ENCODE measurements at regions not wholly inside any gene's neighbourhood (a gene's known extent, or its start where the extent isn't known, plus 50 kb on each side); places are given as distances from the start of the nearest gene placed in this dataset.

DNA sequence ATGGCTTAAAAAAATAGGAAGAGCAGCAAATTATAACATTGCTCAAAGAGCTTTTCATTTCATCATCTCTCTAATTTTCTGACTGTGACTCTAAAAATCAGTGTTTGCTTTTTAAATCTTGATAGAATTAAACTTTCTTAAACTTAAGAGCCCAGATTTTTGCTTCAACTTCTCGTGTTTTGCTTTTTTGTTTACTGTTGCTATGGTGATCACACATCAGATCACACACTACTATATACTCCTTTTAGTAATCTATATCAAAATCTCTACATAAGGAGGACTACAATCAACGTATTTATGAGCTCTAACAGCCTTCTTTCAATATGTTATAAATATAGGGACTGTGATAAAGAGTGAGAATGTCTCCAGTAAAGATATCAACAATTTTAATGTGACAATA lies 537.3 kb downstream of the KCNT2 start:
- H3K27ac ChIP-seq (ENCODE audit: low read length) = no peak overlapping the region
- no peak overlapping the region for H2AFZ ChIP-seq (ENCODE audit: low read depth, low read length)
- no peak for DNase-seq

DNA sequence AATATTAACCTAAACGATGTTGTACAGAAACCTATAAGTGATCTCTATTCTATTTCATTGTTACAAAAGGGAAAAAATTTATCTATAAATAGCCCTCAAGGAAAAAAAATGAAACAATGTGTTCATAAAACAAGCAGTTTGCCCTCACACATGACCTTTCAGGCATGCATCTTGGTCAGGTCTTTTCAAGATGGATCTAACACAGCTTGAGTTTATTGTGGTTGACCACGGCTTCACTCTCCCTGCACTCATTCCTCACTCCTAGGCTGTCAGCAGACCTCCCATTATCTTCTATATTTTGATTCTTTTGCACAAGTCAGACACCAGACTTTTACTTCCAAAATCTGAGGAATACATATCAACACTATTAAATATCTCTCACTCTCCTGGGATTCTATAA lies 544.3 kb downstream of the KCNT2 start:
- ATAC-seq (ENCODE audit: insufficient read depth, low read depth) (no peak), DNase-seq (no peak)
- no peaks in the 10 kb centered on the region for H3K36me3 ChIP-seq (ENCODE audit: insufficient read depth, low read length)
- no peak overlapping the region for H3K27ac ChIP-seq (ENCODE audit: low read length)
- H3K9me3 ChIP-seq (ENCODE audit: insufficient read depth, low read length, severe bottlenecking) = no peaks in the 10 kb centered on the region
- no peaks in the 10 kb centered on the region for H4K20me1 ChIP-seq (ENCODE audit: insufficient read depth, low read length)
- no peaks in the 10 kb centered on the region for H3K4me1 ChIP-seq (ENCODE audit: insufficient read depth, low read length)
- TF ChIP-seq, protein P1, sequence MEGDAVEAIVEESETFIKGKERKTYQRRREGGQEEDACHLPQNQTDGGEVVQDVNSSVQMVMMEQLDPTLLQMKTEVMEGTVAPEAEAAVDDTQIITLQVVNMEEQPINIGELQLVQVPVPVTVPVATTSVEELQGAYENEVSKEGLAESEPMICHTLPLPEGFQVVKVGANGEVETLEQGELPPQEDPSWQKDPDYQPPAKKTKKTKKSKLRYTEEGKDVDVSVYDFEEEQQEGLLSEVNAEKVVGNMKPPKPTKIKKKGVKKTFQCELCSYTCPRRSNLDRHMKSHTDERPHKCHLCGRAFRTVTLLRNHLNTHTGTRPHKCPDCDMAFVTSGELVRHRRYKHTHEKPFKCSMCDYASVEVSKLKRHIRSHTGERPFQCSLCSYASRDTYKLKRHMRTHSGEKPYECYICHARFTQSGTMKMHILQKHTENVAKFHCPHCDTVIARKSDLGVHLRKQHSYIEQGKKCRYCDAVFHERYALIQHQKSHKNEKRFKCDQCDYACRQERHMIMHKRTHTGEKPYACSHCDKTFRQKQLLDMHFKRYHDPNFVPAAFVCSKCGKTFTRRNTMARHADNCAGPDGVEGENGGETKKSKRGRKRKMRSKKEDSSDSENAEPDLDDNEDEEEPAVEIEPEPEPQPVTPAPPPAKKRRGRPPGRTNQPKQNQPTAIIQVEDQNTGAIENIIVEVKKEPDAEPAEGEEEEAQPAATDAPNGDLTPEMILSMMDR (IDR thresholded peaks at IDR 0.05; ENCODE audit: borderline replicate concordance, extremely low read depth, low read length, poor library complexity, severe bottlenecking) = no peak
- no peak for TF ChIP-seq EZH2 (IDR thresholded peaks at IDR 0.05; ENCODE audit: borderline replicate concordance, low read depth, low read length, severe bottlenecking)
- H3K4me3 ChIP-seq (ENCODE audit: low read depth in 1 of 2, low read length in 2 of 2) = no peak overlapping the region
- no peak overlapping the region for H3K9ac ChIP-seq (ENCODE audit: low read depth, low read length)
- H3K79me2 ChIP-seq (ENCODE audit: insufficient read depth, low read length) = no peaks in the 10 kb centered on the region
- H3K4me2 ChIP-seq (ENCODE audit: insufficient read depth, low read length) = no peak overlapping the region
- no peak overlapping the region for H2AFZ ChIP-seq (ENCODE audit: low read depth, low read length)
- H3K27me3 ChIP-seq (ENCODE audit: insufficient read depth, low read length, poor library complexity) = no peaks in the 10 kb centered on the region

More for the DNA sequence above, 537.3 kb downstream of the KCNT2 start:
- Histone ChIP-seq H3K4me2 (ENCODE audit: insufficient read depth, low read length) (no peak overlapping the region), H3K9me3 (ENCODE audit: insufficient read depth, low read length, severe bottlenecking) (no peaks in the 10 kb centered on the region), H3K9ac (ENCODE audit: low read depth, low read length) (no peak overlapping the region), H3K79me2 (ENCODE audit: insufficient read depth, low read length) (no peaks in the 10 kb centered on the region), H3K36me3 (ENCODE audit: insufficient read depth, low read length) (no peaks in the 10 kb centered on the region), H3K4me3 (ENCODE audit: low read depth in 1 of 2, low read length in 2 of 2) (no peak overlapping the region), H4K20me1 (ENCODE audit: insufficient read depth, low read length) (no peaks in the 10 kb centered on the region), H3K27me3 (ENCODE audit: insufficient read depth, low read length, poor library complexity) (no peaks in the 10 kb centered on the region), H3K4me1 (ENCODE audit: insufficient read depth, low read length) (no peaks in the 10 kb centered on the region)
- ATAC-seq (ENCODE audit: insufficient read depth, low read depth) = no peak
- TF ChIP-seq EZH2 (IDR thresholded peaks at IDR 0.05; ENCODE audit: borderline replicate concordance, low read depth, low read length, severe bottlenecking) = no peak
- TF ChIP-seq, protein P1 (IDR thresholded peaks at IDR 0.05; ENCODE audit: borderline replicate concordance, extremely low read depth, low read length, poor library complexity, severe bottlenecking) = no peak

DNA sequence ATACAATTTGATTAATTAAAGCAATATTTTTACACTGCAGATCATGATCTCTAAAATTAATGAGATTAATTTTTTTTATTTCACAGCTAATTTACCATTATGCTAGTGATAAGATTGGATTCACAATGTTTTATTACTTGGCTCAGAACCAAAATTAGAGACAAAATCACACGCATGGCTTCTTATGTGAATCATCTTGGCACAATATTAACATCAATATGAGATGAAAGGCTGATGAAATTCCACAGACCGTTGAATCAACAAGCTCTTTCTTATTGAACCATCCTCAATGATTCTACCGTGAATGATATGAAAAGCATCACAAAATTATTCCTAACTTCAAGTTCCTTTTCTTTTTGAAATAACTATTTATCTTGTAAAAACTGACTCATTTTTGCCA lies 544.9 kb downstream of the KCNT2 start:
- Histone ChIP-seq H2AFZ (ENCODE audit: low read depth, low read length) (no peak overlapping the region), H3K27me3 (ENCODE audit: insufficient read depth, low read length, poor library complexity) (no peaks in the 10 kb centered on the region), H3K9me3 (ENCODE audit: insufficient read depth, low read length, severe bottlenecking) (no peaks in the 10 kb centered on the region), H3K79me2 (ENCODE audit: insufficient read depth, low read length) (no peaks in the 10 kb centered on the region), H3K4me1 (ENCODE audit: insufficient read depth, low read length) (no peaks in the 10 kb centered on the region), H3K4me2 (ENCODE audit: insufficient read depth, low read length) (no peak overlapping the region), H3K36me3 (ENCODE audit: insufficient read depth, low read length) (no peaks in the 10 kb centered on the region), H3K27ac (ENCODE audit: low read length) (no peak overlapping the region), H3K9ac (ENCODE audit: low read depth, low read length) (no peak overlapping the region), H4K20me1 (ENCODE audit: insufficient read depth, low read length) (no peaks in the 10 kb centered on the region), H3K4me3 (ENCODE audit: low read depth in 1 of 2, low read length in 2 of 2) (no peak overlapping the region)
- no peak for ATAC-seq (ENCODE audit: insufficient read depth, low read depth)
- TF ChIP-seq, protein P1 (IDR thresholded peaks at IDR 0.05; ENCODE audit: borderline replicate concordance, extremely low read depth, low read length, poor library complexity, severe bottlenecking) = no peak
- TF ChIP-seq EZH2 (IDR thresholded peaks at IDR 0.05; ENCODE audit: borderline replicate concordance, low read depth, low read length, severe bottlenecking) = no peak
- no peak for DNase-seq

DNA sequence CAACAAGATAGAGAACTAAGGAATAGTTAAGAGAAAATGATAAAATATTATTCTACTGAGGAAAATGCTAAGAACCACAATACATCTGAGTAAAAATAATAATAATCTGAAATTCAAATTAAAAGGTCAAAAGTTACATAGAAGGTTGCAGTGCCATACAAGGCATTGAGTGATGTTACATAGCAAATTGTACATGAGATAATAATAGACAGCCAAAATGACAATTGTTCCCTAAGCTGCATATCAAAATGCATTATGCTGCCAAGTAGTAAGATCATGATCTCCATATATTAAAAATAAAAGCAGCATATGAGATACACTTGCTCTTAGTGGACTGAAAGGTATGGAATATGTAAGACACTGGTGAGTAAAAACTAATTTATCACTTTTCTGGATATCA lies 547.7 kb downstream of the KCNT2 start:
- no peaks in the 10 kb centered on the region for H3K79me2 ChIP-seq (ENCODE audit: insufficient read depth, low read length)
- TF ChIP-seq EZH2 (IDR thresholded peaks at IDR 0.05; ENCODE audit: borderline replicate concordance, low read depth, low read length, severe bottlenecking) = no peak
- TF ChIP-seq, protein P1 (IDR thresholded peaks at IDR 0.05; ENCODE audit: borderline replicate concordance, extremely low read depth, low read length, poor library complexity, severe bottlenecking) = no peak
- H3K4me1 ChIP-seq (ENCODE audit: insufficient read depth, low read length) = no peaks in the 10 kb centered on the region
- no peak overlapping the region for H3K4me3 ChIP-seq (ENCODE audit: low read depth in 1 of 2, low read length in 2 of 2)
- no peak overlapping the region for H3K9ac ChIP-seq (ENCODE audit: low read depth, low read length)
- ATAC-seq (ENCODE audit: insufficient read depth, low read depth) = no peak
- H3K4me2 ChIP-seq (ENCODE audit: insufficient read depth, low read length) = no peak overlapping the region
- H4K20me1 ChIP-seq (ENCODE audit: insufficient read depth, low read length) = no peaks in the 10 kb centered on the region
- no peaks in the 10 kb centered on the region for H3K36me3 ChIP-seq (ENCODE audit: insufficient read depth, low read length)
- no peak overlapping the region for H3K27ac ChIP-seq (ENCODE audit: low read length)
- no peak overlapping the region for H2AFZ ChIP-seq (ENCODE audit: low read depth, low read length)
- no peaks in the 10 kb centered on the region for H3K9me3 ChIP-seq (ENCODE audit: insufficient read depth, low read length, severe bottlenecking)
- no peaks in the 10 kb centered on the region for H3K27me3 ChIP-seq (ENCODE audit: insufficient read depth, low read length, poor library complexity)
- DNase-seq = no peak
